ENCODE measurements at regions not wholly inside any gene's neighbourhood (a gene's known extent, or its start where the extent isn't known, plus 50 kb on each side); places are given as distances from the start of the nearest gene placed in this dataset.

GRCh38 chrX:40933706-40934425 lies 151.4 kb upstream of the USP9X start:
- TF ChIP-seq, protein P1, sequence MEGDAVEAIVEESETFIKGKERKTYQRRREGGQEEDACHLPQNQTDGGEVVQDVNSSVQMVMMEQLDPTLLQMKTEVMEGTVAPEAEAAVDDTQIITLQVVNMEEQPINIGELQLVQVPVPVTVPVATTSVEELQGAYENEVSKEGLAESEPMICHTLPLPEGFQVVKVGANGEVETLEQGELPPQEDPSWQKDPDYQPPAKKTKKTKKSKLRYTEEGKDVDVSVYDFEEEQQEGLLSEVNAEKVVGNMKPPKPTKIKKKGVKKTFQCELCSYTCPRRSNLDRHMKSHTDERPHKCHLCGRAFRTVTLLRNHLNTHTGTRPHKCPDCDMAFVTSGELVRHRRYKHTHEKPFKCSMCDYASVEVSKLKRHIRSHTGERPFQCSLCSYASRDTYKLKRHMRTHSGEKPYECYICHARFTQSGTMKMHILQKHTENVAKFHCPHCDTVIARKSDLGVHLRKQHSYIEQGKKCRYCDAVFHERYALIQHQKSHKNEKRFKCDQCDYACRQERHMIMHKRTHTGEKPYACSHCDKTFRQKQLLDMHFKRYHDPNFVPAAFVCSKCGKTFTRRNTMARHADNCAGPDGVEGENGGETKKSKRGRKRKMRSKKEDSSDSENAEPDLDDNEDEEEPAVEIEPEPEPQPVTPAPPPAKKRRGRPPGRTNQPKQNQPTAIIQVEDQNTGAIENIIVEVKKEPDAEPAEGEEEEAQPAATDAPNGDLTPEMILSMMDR (IDR thresholded peaks at IDR 0.05; ENCODE audit: control extremely low read depth, extremely low read depth), result no peak
- Histone ChIP-seq H3K36me3 (ENCODE audit: control insufficient read depth in 4 of 4, insufficient read depth in 4 of 4, low read length in 4 of 4) (no peaks in the 10 kb centered on the region), H3K4me3 (no peak overlapping the region), H3K9me3 (ENCODE audit: control insufficient read depth in 4 of 4, insufficient read depth in 3 of 4, low read length in 3 of 4) (peaks cover 0 to 3% (median 1%) of the 10 kb centered on the region in 4 donors), H3K9ac (ENCODE audit: insufficient read depth in 1 of 2, low read length in 2 of 2) (peak overlapping the region in 1 of 2 donors; percentile 16), H3K4me1 (ENCODE audit: control insufficient read depth in 5 of 5, insufficient read depth in 5 of 5, low read length in 5 of 5) (peaks cover 0 to 11% (median 3%) of the 10 kb centered on the region in 5 donors), H3K27ac (ENCODE audit: low read depth in 1 of 2, low read length in 1 of 2) (peak overlapping the region in 1 of 2 donors; percentile 60), H3K27me3 (ENCODE audit: control insufficient read depth in 3 of 3, insufficient read depth in 3 of 3, low read length in 2 of 3) (peaks cover 2 to 13% (median 3%) of the 10 kb centered on the region in 3 donors)
- WGBS, 2 donors, result 2 to 46% methylated on average over 5 of the region's 5 CpGs
- ATAC-seq (ENCODE audit: insufficient read depth, low FRiP score) (peak; percentile 41), DNase-seq (peak; percentile 60 to 86 (median 84))

DNA sequence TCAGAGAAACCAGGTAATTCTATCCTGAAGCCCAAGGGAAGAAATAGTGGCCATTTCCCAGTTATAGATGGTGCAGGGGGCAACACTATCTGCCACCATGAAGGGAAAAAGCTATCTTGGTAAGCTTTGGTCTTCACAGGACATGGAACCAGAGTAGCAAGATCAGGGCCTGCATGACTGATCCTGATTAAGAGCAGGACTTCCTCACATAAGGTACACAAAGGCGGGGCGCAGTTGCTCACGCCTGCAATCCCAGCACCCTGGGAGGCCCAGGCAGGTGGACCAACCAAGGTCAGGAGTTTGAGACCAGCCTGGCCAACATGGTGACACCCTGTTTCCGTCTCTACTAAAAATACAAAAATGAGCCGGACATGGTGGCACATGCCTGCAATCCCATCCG lies 148.4 kb upstream of the USP9X start:
- H3K4me3 ChIP-seq, result no peak overlapping the region
- 95 to 99% methylated on average over 6 of the region's 6 CpGs for WGBS, 2 donors
- H3K9me3 ChIP-seq (ENCODE audit: control insufficient read depth in 4 of 4, insufficient read depth in 3 of 4, low read length in 3 of 4), result no peaks in the 10 kb centered on the region
- H3K27ac ChIP-seq (ENCODE audit: low read depth in 1 of 2, low read length in 1 of 2), result no peak overlapping the region
- TF ChIP-seq, protein P1 (IDR thresholded peaks at IDR 0.05; ENCODE audit: control extremely low read depth, extremely low read depth), result no peak
- ATAC-seq (ENCODE audit: insufficient read depth, low FRiP score), result no peak
- peaks cover 0 to 8% (median 3%) of the 10 kb centered on the region in 5 donors for H3K4me1 ChIP-seq (ENCODE audit: control insufficient read depth in 5 of 5, insufficient read depth in 5 of 5, low read length in 5 of 5)
- no peak overlapping the region for H3K9ac ChIP-seq (ENCODE audit: insufficient read depth in 1 of 2, low read length in 2 of 2)
- no peak for DNase-seq
- no peaks in the 10 kb centered on the region for H3K36me3 ChIP-seq (ENCODE audit: control insufficient read depth in 4 of 4, insufficient read depth in 4 of 4, low read length in 4 of 4)
- peaks cover 0 to 13% (median 2%) of the 10 kb centered on the region in 3 donors for H3K27me3 ChIP-seq (ENCODE audit: control insufficient read depth in 3 of 3, insufficient read depth in 3 of 3, low read length in 2 of 3)

GRCh38 chrX:40938423-40938822 lies 146.8 kb upstream of the USP9X start:
- Histone ChIP-seq H3K4me3 (no peak overlapping the region), H3K9me3 (ENCODE audit: control insufficient read depth in 4 of 4, insufficient read depth in 3 of 4, low read length in 3 of 4) (no peaks in the 10 kb centered on the region), H3K27me3 (ENCODE audit: control insufficient read depth in 3 of 3, insufficient read depth in 3 of 3, low read length in 2 of 3) (peaks cover 0 to 13% (median 0%) of the 10 kb centered on the region in 3 donors), H3K27ac (ENCODE audit: low read depth in 1 of 2, low read length in 1 of 2) (no peak overlapping the region), H3K4me1 (ENCODE audit: control insufficient read depth in 5 of 5, insufficient read depth in 5 of 5, low read length in 5 of 5) (peaks cover 0 to 5% (median 0%) of the 10 kb centered on the region in 5 donors), H3K9ac (ENCODE audit: insufficient read depth in 1 of 2, low read length in 2 of 2) (no peak overlapping the region), H3K36me3 (ENCODE audit: control insufficient read depth in 4 of 4, insufficient read depth in 4 of 4, low read length in 4 of 4) (no peaks in the 10 kb centered on the region)
- TF ChIP-seq, protein P1 (IDR thresholded peaks at IDR 0.05; ENCODE audit: control extremely low read depth, extremely low read depth), result no peak
- 88 to 89% methylated on average over 5 of the region's 5 CpGs for WGBS, 2 donors
- DNase-seq (peak in 1 of 3 donors; percentile 16), ATAC-seq (ENCODE audit: insufficient read depth, low FRiP score) (no peak)

All from lung (tissue), 11 donors.